ENCODE measurements at regions not wholly inside any gene's neighbourhood (a gene's known extent, or its start where the extent isn't known, plus 50 kb on each side); places are given as distances from the start of the nearest gene placed in this dataset.
"Not testable (repeated sequence)": the region's sequence is repeated elsewhere in the genome, so short reads cannot be mapped to it uniquely, and the experiment has no call there.

DNA sequence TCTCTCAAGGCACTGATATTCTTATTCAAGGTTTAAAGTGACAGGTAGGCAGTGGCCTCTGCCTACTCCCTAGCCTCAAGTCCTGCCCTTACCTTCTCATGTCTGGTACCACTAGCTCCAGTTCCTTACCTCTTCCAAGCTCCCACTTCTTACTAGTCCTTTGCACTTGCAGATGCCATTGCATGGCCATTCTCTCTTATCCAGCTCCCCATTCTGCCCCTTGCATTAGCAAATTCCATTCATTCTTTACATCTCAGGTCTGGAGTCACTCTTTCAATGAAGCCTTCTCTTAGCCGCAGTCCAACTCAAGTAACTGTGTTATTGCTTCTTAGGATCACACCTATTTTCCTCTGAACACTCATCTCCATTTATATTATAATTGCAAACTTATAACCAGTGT is 807.1 kb downstream of the EDEM1 start:
- Histone ChIP-seq H3K4me1 (ENCODE audit: control insufficient read depth, insufficient read depth, low read length) (no peaks in the 10 kb centered on the region), H3K27ac (ENCODE audit: low read depth, low read length) (no peak overlapping the region), H3K27me3 (ENCODE audit: control insufficient read depth, insufficient read depth, low read length) (no peaks in the 10 kb centered on the region), H3K9me3 (ENCODE audit: control insufficient read depth, insufficient read depth, low read length) (no peaks in the 10 kb centered on the region), H3K4me3 (ENCODE audit: low read depth, low read length) (no peak overlapping the region), H3K36me3 (ENCODE audit: control insufficient read depth, insufficient read depth, low read length) (no peaks in the 10 kb centered on the region)
- DNase-seq (ENCODE audit: low read depth in 4 of 6, low spot score in 6 of 6) = no peak
- 83% methylated on average over 1 of the region's 1 CpG for WGBS (ENCODE audit: insufficient coverage)

DNA sequence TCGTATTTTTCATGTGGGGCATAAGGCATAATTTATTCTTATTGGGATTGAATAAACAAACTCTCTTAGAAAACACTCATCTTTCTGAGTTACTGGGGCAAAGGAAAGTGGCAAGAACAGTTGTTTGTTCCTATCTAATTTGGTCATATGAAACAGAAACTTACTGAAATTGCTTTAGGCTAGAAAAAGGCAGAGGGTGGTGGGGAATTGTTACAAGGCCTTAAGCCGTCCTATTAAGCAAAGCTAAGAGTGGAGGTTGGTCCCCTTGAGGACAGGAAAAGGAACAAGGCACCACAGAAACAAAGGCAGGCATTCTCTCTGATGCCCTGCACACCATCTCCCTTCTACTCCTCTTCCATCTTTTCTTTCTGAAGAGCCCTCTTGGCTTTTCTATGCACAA is 830.9 kb downstream of the EDEM1 start:
- H3K27ac ChIP-seq (ENCODE audit: low read depth, low read length) = no peak overlapping the region
- WGBS (ENCODE audit: insufficient coverage) = no CpG with 5 or more reads among the region's 2 CpGs
- H3K36me3 ChIP-seq (ENCODE audit: control insufficient read depth, insufficient read depth, low read length) = no peaks in the 10 kb centered on the region
- no peak overlapping the region for H3K4me3 ChIP-seq (ENCODE audit: low read depth, low read length)
- H3K27me3 ChIP-seq (ENCODE audit: control insufficient read depth, insufficient read depth, low read length) = no peaks in the 10 kb centered on the region
- no peaks in the 10 kb centered on the region for H3K4me1 ChIP-seq (ENCODE audit: control insufficient read depth, insufficient read depth, low read length)
- H3K9me3 ChIP-seq (ENCODE audit: control insufficient read depth, insufficient read depth, low read length) = peaks cover 4% of the 10 kb centered on the region
- no peak for DNase-seq (ENCODE audit: low read depth in 4 of 6, low spot score in 6 of 6)

DNA sequence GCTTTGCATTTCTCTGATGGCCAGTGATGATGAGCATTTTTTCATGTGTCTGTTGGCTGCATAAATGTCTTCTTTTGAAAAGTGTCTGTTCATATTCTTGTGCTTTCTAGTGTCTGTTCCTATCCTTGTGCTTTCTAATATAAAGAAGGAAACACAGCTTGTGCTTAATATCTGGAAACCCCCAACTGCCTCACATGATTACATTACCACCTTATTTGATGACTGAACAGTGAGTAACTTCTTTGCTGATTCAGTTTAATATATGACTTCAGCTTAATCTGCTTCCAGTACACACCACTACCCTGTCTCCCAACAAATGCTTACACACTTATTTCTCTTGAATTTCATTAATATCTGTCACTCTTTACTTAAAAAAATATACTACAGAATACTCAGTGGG is 835.1 kb downstream of the EDEM1 start:
- Histone ChIP-seq H3K36me3 (ENCODE audit: control insufficient read depth, insufficient read depth, low read length) (no peaks in the 10 kb centered on the region), H3K4me3 (ENCODE audit: low read depth, low read length) (no peak overlapping the region), H3K27ac (ENCODE audit: low read depth, low read length) (no peak overlapping the region), H3K4me1 (ENCODE audit: control insufficient read depth, insufficient read depth, low read length) (no peaks in the 10 kb centered on the region), H3K27me3 (ENCODE audit: control insufficient read depth, insufficient read depth, low read length) (no peaks in the 10 kb centered on the region), H3K9me3 (ENCODE audit: control insufficient read depth, insufficient read depth, low read length) (no peaks in the 10 kb centered on the region)
- no peak for DNase-seq (ENCODE audit: low read depth in 4 of 6, low spot score in 6 of 6)

GRCh38 chr3:6025032-6025431 is 835.9 kb upstream of the GRM7 start:
- Histone ChIP-seq H3K36me3 (ENCODE audit: control insufficient read depth, insufficient read depth, low read length) (no peaks in the 10 kb centered on the region), H3K4me3 (ENCODE audit: low read depth, low read length) (no peak overlapping the region), H3K4me1 (ENCODE audit: control insufficient read depth, insufficient read depth, low read length) (no peaks in the 10 kb centered on the region), H3K9me3 (ENCODE audit: control insufficient read depth, insufficient read depth, low read length) (no peaks in the 10 kb centered on the region), H3K27me3 (ENCODE audit: control insufficient read depth, insufficient read depth, low read length) (no peaks in the 10 kb centered on the region), H3K27ac (ENCODE audit: low read depth, low read length) (no peak overlapping the region)
- DNase-seq (ENCODE audit: low read depth in 4 of 6, low spot score in 6 of 6) = no peak
- 100% methylated on average over 1 of the region's 1 CpG for WGBS (ENCODE audit: insufficient coverage)

DNA sequence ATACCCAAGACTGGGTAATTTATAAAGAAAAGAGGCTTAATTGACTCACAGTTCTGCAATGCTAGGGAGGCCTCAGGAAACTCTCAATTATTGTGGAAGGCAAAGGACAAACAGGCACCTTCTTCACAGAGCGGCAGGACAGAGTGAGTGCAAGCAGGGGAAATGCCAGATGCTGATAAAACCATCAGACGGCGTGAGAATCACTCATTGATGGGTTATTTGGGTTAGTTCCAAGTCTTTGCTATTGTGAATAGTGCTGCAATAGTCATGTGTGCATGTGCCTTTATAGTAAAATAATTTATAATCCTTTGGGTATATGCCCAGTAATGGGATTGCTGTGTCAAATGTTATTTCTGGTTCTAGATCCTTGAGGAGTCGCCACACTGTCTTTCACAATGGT is 830.3 kb upstream of the GRM7 start:
- not testable (repeated sequence) for H3K27ac ChIP-seq (ENCODE audit: low read depth, low read length); H3K27me3 ChIP-seq (ENCODE audit: control insufficient read depth, insufficient read depth, low read length); H3K4me1 ChIP-seq (ENCODE audit: control insufficient read depth, insufficient read depth, low read length); H3K4me3 ChIP-seq (ENCODE audit: low read depth, low read length); H3K9me3 ChIP-seq (ENCODE audit: control insufficient read depth, insufficient read depth, low read length); H3K36me3 ChIP-seq (ENCODE audit: control insufficient read depth, insufficient read depth, low read length)
- WGBS (ENCODE audit: insufficient coverage) = 65% methylated on average over 3 of the region's 4 CpGs
- DNase-seq (ENCODE audit: low read depth in 4 of 6, low spot score in 6 of 6) = peak in 1 of 6 donors; percentile 51

GRCh38 chr3:6035626-6036025 is 825.3 kb upstream of the GRM7 start:
- no peak for DNase-seq (ENCODE audit: low read depth in 4 of 6, low spot score in 6 of 6)
- H3K4me1 ChIP-seq (ENCODE audit: control insufficient read depth, insufficient read depth, low read length) = no peaks in the 10 kb centered on the region
- 83% methylated on average over 5 of the region's 6 CpGs for WGBS (ENCODE audit: insufficient coverage)
- no peaks in the 10 kb centered on the region for H3K27me3 ChIP-seq (ENCODE audit: control insufficient read depth, insufficient read depth, low read length)
- no peaks in the 10 kb centered on the region for H3K9me3 ChIP-seq (ENCODE audit: control insufficient read depth, insufficient read depth, low read length)
- H3K36me3 ChIP-seq (ENCODE audit: control insufficient read depth, insufficient read depth, low read length) = no peaks in the 10 kb centered on the region
- H3K27ac ChIP-seq (ENCODE audit: low read depth, low read length) = no peak overlapping the region
- no peak overlapping the region for H3K4me3 ChIP-seq (ENCODE audit: low read depth, low read length)

- 100% methylated on average over 1 of the region's 3 CpGs for WGBS (ENCODE audit: insufficient coverage)
- DNase-seq (ENCODE audit: low read depth in 4 of 6, low spot score in 6 of 6) = peak in 2 of 6 donors; percentile 25 to 46
- no peaks in the 10 kb centered on the region for H3K27me3 ChIP-seq (ENCODE audit: control insufficient read depth, insufficient read depth, low read length)
- no peaks in the 10 kb centered on the region for H3K36me3 ChIP-seq (ENCODE audit: control insufficient read depth, insufficient read depth, low read length)
- no peaks in the 10 kb centered on the region for H3K9me3 ChIP-seq (ENCODE audit: control insufficient read depth, insufficient read depth, low read length)
- no peaks in the 10 kb centered on the region for H3K4me1 ChIP-seq (ENCODE audit: control insufficient read depth, insufficient read depth, low read length)
- H3K27ac ChIP-seq (ENCODE audit: low read depth, low read length) = no peak overlapping the region
- no peak overlapping the region for H3K4me3 ChIP-seq (ENCODE audit: low read depth, low read length)
Measured at GRCh38 chr3:6039971-6040370, 820.9 kb upstream of the GRM7 start.

DNA sequence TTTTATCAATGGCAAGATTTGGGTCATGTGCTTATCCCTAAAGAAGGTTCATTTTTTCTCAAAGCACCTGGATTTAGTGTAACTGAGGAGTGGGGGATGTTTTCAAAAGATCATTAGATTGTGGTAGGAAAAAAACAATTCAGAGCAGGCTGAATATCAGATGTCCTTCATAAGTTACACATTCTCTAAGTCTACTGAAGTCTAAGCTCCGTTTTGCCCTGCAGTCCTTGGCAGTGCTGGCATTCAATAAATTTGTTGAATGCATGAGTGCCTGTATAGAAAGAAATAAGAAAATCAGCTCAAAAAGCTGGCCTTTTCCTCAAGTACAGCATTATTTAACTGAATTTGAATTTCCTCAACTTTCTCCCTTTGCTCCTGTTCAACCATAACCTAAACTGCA is 819.0 kb upstream of the GRM7 start:
- Histone ChIP-seq H3K9me3 (ENCODE audit: control insufficient read depth, insufficient read depth, low read length) (no peaks in the 10 kb centered on the region), H3K27me3 (ENCODE audit: control insufficient read depth, insufficient read depth, low read length) (no peaks in the 10 kb centered on the region), H3K4me1 (ENCODE audit: control insufficient read depth, insufficient read depth, low read length) (no peaks in the 10 kb centered on the region), H3K36me3 (ENCODE audit: control insufficient read depth, insufficient read depth, low read length) (no peaks in the 10 kb centered on the region), H3K27ac (ENCODE audit: low read depth, low read length) (no peak overlapping the region), H3K4me3 (ENCODE audit: low read depth, low read length) (no peak overlapping the region)
- DNase-seq (ENCODE audit: low read depth in 4 of 6, low spot score in 6 of 6) = no peak
- no CpG with 5 or more reads among the region's 1 CpG for WGBS (ENCODE audit: insufficient coverage)

DNA sequence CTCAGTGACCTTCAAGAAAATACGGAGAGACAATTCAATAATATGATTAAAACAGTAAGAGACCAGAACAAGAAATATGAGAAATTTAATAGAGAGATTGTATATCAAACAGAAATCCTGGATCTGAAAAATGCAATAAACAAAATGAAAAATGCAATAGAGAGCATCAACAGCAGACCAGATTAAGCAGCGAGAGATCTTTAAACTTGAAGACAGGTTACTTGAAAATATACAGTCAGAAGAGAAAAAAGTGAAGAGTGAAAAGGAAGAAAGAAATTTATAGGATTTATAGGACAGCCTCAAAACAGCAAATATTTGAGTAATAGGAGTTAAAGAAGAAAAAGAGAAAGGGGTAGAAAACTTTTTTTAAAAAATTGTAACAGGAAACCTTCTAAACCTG is 813.9 kb upstream of the GRM7 start:
- 80% methylated on average over 1 of the region's 2 CpGs for WGBS (ENCODE audit: insufficient coverage)
- Histone ChIP-seq H3K9me3 (ENCODE audit: control insufficient read depth, insufficient read depth, low read length) (peaks cover 4% of the 10 kb centered on the region), H3K36me3 (ENCODE audit: control insufficient read depth, insufficient read depth, low read length) (no peaks in the 10 kb centered on the region), H3K4me3 (ENCODE audit: low read depth, low read length) (no peak overlapping the region), H3K4me1 (ENCODE audit: control insufficient read depth, insufficient read depth, low read length) (no peaks in the 10 kb centered on the region), H3K27ac (ENCODE audit: low read depth, low read length) (no peak overlapping the region), H3K27me3 (ENCODE audit: control insufficient read depth, insufficient read depth, low read length) (no peaks in the 10 kb centered on the region)
- no peak for DNase-seq (ENCODE audit: low read depth in 4 of 6, low spot score in 6 of 6)

- Histone ChIP-seq H3K9me3 (ENCODE audit: control insufficient read depth, insufficient read depth, low read length) (no peaks in the 10 kb centered on the region), H3K27me3 (ENCODE audit: control insufficient read depth, insufficient read depth, low read length) (no peaks in the 10 kb centered on the region), H3K4me3 (ENCODE audit: low read depth, low read length) (no peak overlapping the region), H3K4me1 (ENCODE audit: control insufficient read depth, insufficient read depth, low read length) (no peaks in the 10 kb centered on the region), H3K27ac (ENCODE audit: low read depth, low read length) (no peak overlapping the region), H3K36me3 (ENCODE audit: control insufficient read depth, insufficient read depth, low read length) (no peaks in the 10 kb centered on the region)
- DNase-seq (ENCODE audit: low read depth in 4 of 6, low spot score in 6 of 6) = no peak
- WGBS (ENCODE audit: insufficient coverage) = no CpG with 5 or more reads among the region's 1 CpG
Measured at GRCh38 chr3:6060251-6060650, 800.7 kb upstream of the GRM7 start.
